Nephron progenitor cell (in vitro differentiated cells): ENCODE measurements at regions not wholly inside any gene's neighbourhood (a gene's known extent, or its start where the extent isn't known, plus 50 kb on each side); places are given as distances from the start of the nearest gene placed in this dataset.
A peak's percentile ranks its signal among the peaks of the same experiment; 100 is the strongest.

Experiments
- DNase-seq: peaks from one replicate; pipeline ENCODE4 v3.0.0; 2021
- H3K27ac Mint-ChIP-seq: 2 replicates; pipeline ENCODE4 v1.8.0; 2021; ENCODE audit warnings: mild to moderate bottlenecking, moderate library complexity, mixed read lengths
- H3K27me3 Mint-ChIP-seq: 2 replicates; pipeline ENCODE4 v1.8.0; 2021; ENCODE audit warnings: mild to moderate bottlenecking, low read depth, mixed read lengths; ENCODE audit not compliant: poor library complexity
- H3K36me3 Mint-ChIP-seq: 2 replicates; pipeline ENCODE4 v1.8.0; 2021; ENCODE audit warnings: low read depth, mixed read lengths
- H3K4me1 Mint-ChIP-seq: 2 replicates; pipeline ENCODE4 v1.8.0; 2021; ENCODE audit warnings: mixed read lengths
- H3K4me3 Mint-ChIP-seq: 2 replicates; pipeline ENCODE4 v1.8.0; 2021; ENCODE audit warnings: mild to moderate bottlenecking, moderate library complexity, mixed read lengths
- H3K9me3 Mint-ChIP-seq: 2 replicates; pipeline ENCODE4 v1.8.0; 2021; ENCODE audit warnings: mild to moderate bottlenecking, moderate library complexity, mixed read lengths
- TF ChIP-seq, protein P1 (sequence below): fragments of 200-600 bp; sonication (generic); IDR thresholded peaks from 2 replicates; pipeline ENCODE4 v1.5.0; 2021; ENCODE audit warnings: antibody characterized with exemption

DNA sequence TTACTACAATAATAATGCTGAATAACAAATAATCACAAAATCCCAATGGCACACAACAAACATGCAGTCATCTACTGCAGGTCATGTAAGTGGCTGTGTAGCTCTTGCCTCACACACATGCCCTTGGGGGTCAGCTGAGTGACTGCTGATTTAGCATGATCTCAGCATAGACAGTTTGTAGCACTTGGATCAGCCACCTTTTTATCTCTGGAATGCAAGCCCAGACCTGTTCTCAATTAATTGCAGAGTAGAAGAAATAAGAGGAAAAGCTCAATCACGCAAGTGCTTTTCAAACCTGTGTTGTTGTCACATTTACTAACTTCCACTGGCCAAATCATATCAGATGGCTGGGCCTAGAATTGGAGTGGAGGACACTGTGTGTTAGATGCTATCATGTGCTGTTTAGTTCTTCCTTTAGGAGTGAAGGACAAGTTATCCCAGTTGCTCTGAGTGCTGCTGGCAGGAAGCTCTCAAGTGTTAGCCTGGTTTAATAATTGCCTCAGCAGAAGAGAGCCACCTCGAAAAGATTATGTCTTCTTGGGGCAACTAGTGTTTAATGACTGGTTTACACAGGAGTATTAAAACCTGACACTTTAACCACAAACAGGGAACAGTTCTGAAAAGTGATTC lies 128.3 kb upstream of the EPHA5 start:
- Mint-ChIP-seq H3K27ac (no peak overlapping the region), H3K9me3 (no peaks in the 10 kb centered on the region), H3K36me3 (no peaks in the 10 kb centered on the region), H3K27me3 (no peaks in the 10 kb centered on the region), H3K4me3 (no peak overlapping the region), H3K4me1 (no peaks in the 10 kb centered on the region)
- TF ChIP-seq, protein P1, sequence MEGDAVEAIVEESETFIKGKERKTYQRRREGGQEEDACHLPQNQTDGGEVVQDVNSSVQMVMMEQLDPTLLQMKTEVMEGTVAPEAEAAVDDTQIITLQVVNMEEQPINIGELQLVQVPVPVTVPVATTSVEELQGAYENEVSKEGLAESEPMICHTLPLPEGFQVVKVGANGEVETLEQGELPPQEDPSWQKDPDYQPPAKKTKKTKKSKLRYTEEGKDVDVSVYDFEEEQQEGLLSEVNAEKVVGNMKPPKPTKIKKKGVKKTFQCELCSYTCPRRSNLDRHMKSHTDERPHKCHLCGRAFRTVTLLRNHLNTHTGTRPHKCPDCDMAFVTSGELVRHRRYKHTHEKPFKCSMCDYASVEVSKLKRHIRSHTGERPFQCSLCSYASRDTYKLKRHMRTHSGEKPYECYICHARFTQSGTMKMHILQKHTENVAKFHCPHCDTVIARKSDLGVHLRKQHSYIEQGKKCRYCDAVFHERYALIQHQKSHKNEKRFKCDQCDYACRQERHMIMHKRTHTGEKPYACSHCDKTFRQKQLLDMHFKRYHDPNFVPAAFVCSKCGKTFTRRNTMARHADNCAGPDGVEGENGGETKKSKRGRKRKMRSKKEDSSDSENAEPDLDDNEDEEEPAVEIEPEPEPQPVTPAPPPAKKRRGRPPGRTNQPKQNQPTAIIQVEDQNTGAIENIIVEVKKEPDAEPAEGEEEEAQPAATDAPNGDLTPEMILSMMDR, result no peak
- DNase-seq, result no peak

DNA sequence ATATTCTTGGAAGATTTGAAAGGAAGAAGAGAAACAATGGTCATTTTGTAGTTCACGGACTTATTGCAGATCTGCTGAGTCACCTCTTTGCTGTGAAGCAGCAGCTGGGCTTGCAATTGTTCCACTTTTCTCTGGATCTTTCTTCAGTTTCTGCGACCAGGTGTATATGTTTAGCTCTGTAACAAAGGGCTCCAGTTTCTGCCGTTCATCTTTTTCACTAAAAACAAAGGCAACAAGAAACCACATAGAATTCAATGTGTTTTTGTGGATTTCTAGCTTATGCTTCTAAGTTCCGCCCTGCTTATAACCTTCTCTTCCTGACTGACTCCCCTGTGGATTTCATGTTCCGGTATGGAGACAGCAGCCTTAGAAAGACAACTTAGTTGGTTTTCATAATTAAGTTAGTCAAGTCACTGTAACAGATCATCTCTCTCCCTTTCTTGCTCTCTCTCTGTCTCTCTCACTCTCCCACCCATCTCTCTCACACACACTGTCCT lies 121.6 kb upstream of the EPHA5 start:
- Mint-ChIP-seq H3K27me3 (no peaks in the 10 kb centered on the region), H3K4me1 (peaks cover 4% of the 10 kb centered on the region), H3K9me3 (no peaks in the 10 kb centered on the region), H3K36me3 (no peaks in the 10 kb centered on the region), H3K27ac (peak overlapping the region; percentile 34), H3K4me3 (no peak overlapping the region)
- TF ChIP-seq, protein P1, result no peak
- DNase-seq, result no peak

DNA sequence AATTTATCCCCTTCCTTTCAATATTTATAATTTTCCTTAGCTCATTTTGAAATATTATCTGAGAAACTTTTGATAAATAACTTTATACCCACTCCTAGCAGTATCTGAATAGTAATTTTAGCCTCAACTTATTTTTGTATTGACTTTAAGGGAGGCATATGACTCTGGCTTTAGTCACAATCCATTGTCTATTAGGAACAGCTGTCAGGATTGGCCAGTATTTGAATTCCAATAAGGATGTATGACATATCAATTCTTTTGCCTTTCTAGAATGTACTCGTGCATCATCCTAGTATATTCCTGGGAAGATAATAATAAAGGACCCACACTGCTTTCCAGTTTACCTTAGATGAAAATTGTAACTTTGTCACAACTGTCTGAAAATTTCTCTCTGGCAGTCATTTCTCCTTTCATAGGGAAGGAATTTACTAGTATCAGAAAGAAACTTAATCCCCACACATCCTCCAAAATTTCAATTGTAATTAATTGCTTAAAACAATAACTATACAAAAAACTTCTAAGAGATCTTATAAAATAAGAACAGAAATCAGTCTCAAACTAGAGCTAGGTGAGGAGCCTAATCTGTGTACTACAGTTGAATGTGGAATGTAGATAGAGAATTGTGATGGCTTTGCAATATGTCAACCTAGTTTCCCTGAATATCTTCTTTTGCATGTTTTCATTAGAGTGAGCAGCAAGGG lies 121.0 kb upstream of the EPHA5 start:
- H3K36me3 Mint-ChIP-seq, result no peaks in the 10 kb centered on the region
- peaks cover 4% of the 10 kb centered on the region for H3K4me1 Mint-ChIP-seq
- H3K27me3 Mint-ChIP-seq, result no peaks in the 10 kb centered on the region
- DNase-seq, result no peak
- TF ChIP-seq, protein P1, result no peak
- H3K9me3 Mint-ChIP-seq, result no peaks in the 10 kb centered on the region
- no peak overlapping the region for H3K4me3 Mint-ChIP-seq
- no peak overlapping the region for H3K27ac Mint-ChIP-seq

DNA sequence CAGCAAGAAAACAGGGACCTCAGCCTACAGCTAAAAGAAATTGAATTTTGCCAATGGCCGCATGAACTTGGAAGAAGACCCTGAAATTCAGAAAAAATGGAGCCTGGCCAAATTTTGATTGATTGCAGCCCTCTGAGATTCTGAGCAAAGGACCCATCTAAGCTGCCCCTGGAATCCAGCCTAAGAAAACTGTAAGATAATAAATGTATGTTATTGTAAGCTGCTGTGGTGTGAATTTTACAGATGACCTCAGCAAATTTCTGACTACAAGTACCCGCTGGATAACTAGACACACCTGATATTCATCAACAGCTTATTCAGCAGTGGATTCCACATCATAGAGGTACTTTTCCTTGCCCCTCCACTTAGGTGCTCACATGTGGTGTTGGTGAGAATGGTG lies 119.5 kb upstream of the EPHA5 start:
- no peak for DNase-seq
- H3K27ac Mint-ChIP-seq, result no peak overlapping the region
- no peaks in the 10 kb centered on the region for H3K9me3 Mint-ChIP-seq
- H3K27me3 Mint-ChIP-seq, result no peaks in the 10 kb centered on the region
- peaks cover 4% of the 10 kb centered on the region for H3K4me1 Mint-ChIP-seq
- no peaks in the 10 kb centered on the region for H3K36me3 Mint-ChIP-seq
- TF ChIP-seq, protein P1, result no peak
- H3K4me3 Mint-ChIP-seq, result no peak overlapping the region

DNA sequence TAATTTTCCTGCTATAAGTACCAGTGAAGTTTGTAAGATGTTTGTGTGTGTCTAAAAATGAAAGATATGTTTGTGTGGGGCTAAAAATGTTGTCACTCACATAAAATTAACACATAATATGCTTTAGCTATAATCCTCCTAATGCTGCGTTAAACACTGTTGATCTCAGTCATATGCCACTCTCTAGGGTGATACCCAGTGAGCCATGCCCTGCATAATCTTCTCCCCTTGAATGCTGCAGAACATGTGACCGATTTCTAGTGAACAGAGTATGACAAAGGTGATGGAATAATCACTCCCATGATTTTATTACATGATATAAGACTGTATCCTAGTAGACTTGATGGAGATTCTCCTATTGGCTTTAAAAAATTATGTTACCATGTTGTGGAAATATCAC lies 119.1 kb upstream of the EPHA5 start:
- no peak for DNase-seq
- no peaks in the 10 kb centered on the region for H3K9me3 Mint-ChIP-seq
- no peak overlapping the region for H3K27ac Mint-ChIP-seq
- TF ChIP-seq, protein P1, result no peak
- H3K4me1 Mint-ChIP-seq, result peaks cover 4% of the 10 kb centered on the region
- H3K27me3 Mint-ChIP-seq, result no peaks in the 10 kb centered on the region
- no peaks in the 10 kb centered on the region for H3K36me3 Mint-ChIP-seq
- H3K4me3 Mint-ChIP-seq, result no peak overlapping the region

DNA sequence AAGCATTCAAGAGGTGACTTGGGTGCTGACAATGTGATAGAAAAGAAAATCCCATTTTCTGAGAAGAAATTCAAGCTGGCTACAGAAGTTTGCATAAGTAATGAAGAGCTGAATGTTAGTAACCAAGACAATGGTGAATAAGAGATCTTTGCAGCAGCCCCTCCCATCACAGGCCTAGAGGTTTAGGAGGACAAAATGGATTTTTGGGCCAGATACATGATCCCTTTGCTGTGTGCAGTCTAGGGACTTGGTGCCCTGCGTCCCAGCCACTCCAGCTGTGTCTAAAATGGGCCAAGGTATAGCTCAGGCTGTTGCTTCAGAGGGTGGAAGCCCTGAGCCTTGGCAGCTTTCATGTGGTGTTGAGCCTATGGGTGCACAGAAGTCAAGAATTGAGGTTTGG lies 107.0 kb upstream of the EPHA5 start:
- Mint-ChIP-seq H3K36me3 (peaks cover 5% of the 10 kb centered on the region), H3K27ac (no peak overlapping the region), H3K4me1 (no peaks in the 10 kb centered on the region), H3K27me3 (no peaks in the 10 kb centered on the region), H3K9me3 (peaks cover 43% of the 10 kb centered on the region), H3K4me3 (no peak overlapping the region)
- no peak for DNase-seq
- TF ChIP-seq, protein P1, result no peak
